GM12878 (cell line): ENCODE measurements at regions not wholly inside any gene's neighbourhood (a gene's known extent, or its start where the extent isn't known, plus 50 kb on each side); places are given as distances from the start of the nearest gene placed in this dataset.

Experiments used
- ATAC-seq: fragments of 200-7000 bp; cut with Tn5 transposase; 3 replicates; pipeline ENCODE4 v1.9.1; 2020; ENCODE audit warnings: mild to moderate bottlenecking, moderate library complexity
- BruUV-seq: library from RNA; stranded (reverse); fragments of 400-500 nt; replicated peaks from 2 replicates; lab custom pipeline; 2021; lab: Mats Ljungman, UMichigan
- CTCF ChIA-PET: fragments of 300-600 bp; sonication (Branson Sonifier 250); formaldehyde crosslinking; extraction: SDS; loops from one replicate; lab custom pipeline; 2021; ENCODE audit warnings: inconsistent platforms; lab: Yijun Ruan, JAX
- POLR2A ChIA-PET: fragments of 350-600 bp; formaldehyde crosslinking; extraction: SDS; loops from one replicate; lab custom pipeline; 2021; ENCODE audit warnings: inconsistent platforms; lab: Charles Lee
- RAD21 ChIA-PET: fragments of 300-600 bp; sonication (Branson Sonifier 250); formaldehyde crosslinking; loops from one replicate; lab custom pipeline; 2023; ENCODE audit warnings: antibody characterized with exemption; ENCODE audit not compliant: unreplicated experiment; lab: Charles Lee
- SMC1A ChIA-PET: fragments of 300-600 bp; sonication (Branson Sonifier 250); formaldehyde crosslinking; loops from one replicate; lab custom pipeline; 2023; ENCODE audit not compliant: unreplicated experiment, uncharacterized antibody; lab: Charles Lee
- DNase-seq: peaks from one replicate; pipeline ENCODE4 v3.0.0-alpha.2; 2011; ENCODE audit warnings: low read depth, low spot score
- FAIRE-seq: peaks from 3 replicates; lab custom pipeline; 2011; peaks lifted over from hg19 to GRCh38; lab: Jason Lieb, UNC
- H2AFZ ChIP-seq: 2 replicates; pipeline ENCODE4 v1.6.0; 2011; ENCODE audit warnings: low read depth, low read length, control low read depth; ENCODE audit not compliant: control insufficient read depth
- H3K27ac ChIP-seq: 2 replicates; pipeline ENCODE4 v1.5.1; 2011; ENCODE audit warnings: control low read depth; ENCODE audit not compliant: control insufficient read depth, insufficient read depth
- H3K27me3 ChIP-seq, 2 experiments: replicated peaks in 1 of 2; 2 replicates each; pipeline versions ENCODE4 v1.6.0 to v1.6.1; 2011; ENCODE audit warnings: low read length in 1 of 2; ENCODE audit not compliant: control insufficient read depth in 2 of 2, insufficient read depth in 2 of 2
- H3K36me3 ChIP-seq, 2 experiments: 2 replicates each; pipeline ENCODE4 v1.5.1; 2011; ENCODE audit warnings: low read length in 1 of 2; ENCODE audit not compliant: control insufficient read depth in 2 of 2, insufficient read depth in 2 of 2
- H3K4me1 ChIP-seq: 2 replicates; pipeline ENCODE4 v1.6.1; 2011; ENCODE audit warnings: mild to moderate bottlenecking, low read length, moderate library complexity, mixed read lengths; ENCODE audit not compliant: control insufficient read depth, insufficient read depth
- H3K4me2 ChIP-seq: 2 replicates; pipeline ENCODE4 v1.6.0; 2011; ENCODE audit warnings: control low read depth; ENCODE audit not compliant: control insufficient read depth, insufficient read depth
- H3K4me3 ChIP-seq: fragments of 200-600 bp; sonication (generic); 2 replicates; pipeline ENCODE4 v1.5.1; 2016
- H3K79me2 ChIP-seq: 2 replicates; pipeline ENCODE4 v1.6.0; 2011; ENCODE audit warnings: low read length; ENCODE audit not compliant: control insufficient read depth, insufficient read depth
- H3K9ac ChIP-seq: 2 replicates; pipeline ENCODE4 v1.8.0; 2011; ENCODE audit warnings: low read length, control low read depth, mixed read lengths; ENCODE audit not compliant: control insufficient read depth, insufficient read depth
- H3K9me3 ChIP-seq: replicated peaks from 3 replicates; pipeline ENCODE4 v1.5.1; 2011; ENCODE audit warnings: mild to moderate bottlenecking, low read length; ENCODE audit not compliant: control insufficient read depth, insufficient read depth
- H4K20me1 ChIP-seq: 2 replicates; pipeline ENCODE4 v1.6.0; 2011; ENCODE audit not compliant: control insufficient read depth, insufficient read depth
- ATF2 ChIP-seq: IDR thresholded peaks from 2 replicates; pipeline ENCODE4 v1.6.1; 2012; ENCODE audit warnings: low read length, inconsistent platforms
- MLLT1 ChIP-seq: fragments of 450-650 bp; IDR thresholded peaks from 2 replicates; pipeline ENCODE4 v1.6.1; 2016; ENCODE audit warnings: mild to moderate bottlenecking
- POLR2AphosphoS2 ChIP-seq: IDR thresholded peaks from 2 replicates; pipeline ENCODE4 v1.6.1; 2011; ENCODE audit warnings: low read depth, mild to moderate bottlenecking, low read length, improper control_type of control experiment, moderate library complexity
- YBX1 ChIP-seq: fragments of 450-650 bp; IDR thresholded peaks from 2 replicates; pipeline ENCODE4 v1.6.1; 2016; ENCODE audit warnings: antibody characterized with exemption
- WGBS: methylation state at CpG from one replicate; pipeline ENCODE4 v1.1.6; 2016; ENCODE audit warnings: low lambda C conversion rate; ENCODE audit not compliant: insufficient replicate concordance, insufficient coverage; ENCODE audit errors: missing lambda C conversion rate; 5-methylcytosine and 5-hydroxymethylcytosine counted together
- in situ Hi-C: fragments of 300-500 bp; cut with MboI; formaldehyde crosslinking; loops from 9 replicates; pipeline ENCODE4 v1.14.3; 2018; ENCODE audit warnings: mixed read lengths
- intact Hi-C: fragments of 100-400 bp; cut with micrococcal nuclease; formaldehyde crosslinking; loops from one replicate; pipeline ENCODE4 v1.14.2; 2022; ENCODE audit not compliant: unreplicated experiment

GRCh38 chr2:15875969-15876705, 64.2 kb upstream of the MYCN start:
- H4K20me1 ChIP-seq = no peaks in the 10 kb centered on the region

More at GRCh38 chr2:15875969-15876705, 64.2 kb upstream of the MYCN start:
- Histone ChIP-seq H3K27me3 (no peaks in the 10 kb centered on the region), H3K4me2 (no peak overlapping the region), H2AFZ (no peak overlapping the region), H3K79me2 (no peaks in the 10 kb centered on the region), H3K27ac (no peak overlapping the region), H3K9me3 (no peaks in the 10 kb centered on the region), H3K4me1 (no peaks in the 10 kb centered on the region), H3K9ac (no peak overlapping the region), H3K4me3 (no peak overlapping the region), H3K36me3 (no peaks in the 10 kb centered on the region)
- in situ Hi-C loops = no loop called here
- no TSS peak for BruUV-seq
- WGBS = 19% methylated on average over 3 of the region's 3 CpGs
- ChIA-PET POLR2A (no interaction called here), SMC1A (interaction anchor here (0.9 kb wide), 1 partner anchor 16 kb away, joined by 3 read pairs; no protein-coding TSS in a partner anchor), RAD21 (no interaction called here), CTCF (no interaction called here)
- no peak for DNase-seq
- no peak for FAIRE-seq
- TF ChIP-seq POLR2AphosphoS2 (no peak), MLLT1 (no peak), ATF2 (no peak), YBX1 (no peak)
- intact Hi-C loops = no loop called here
- no peak for ATAC-seq
